GM23338 (cell line): ENCODE measurements at regions not wholly inside any gene's neighbourhood (a gene's known extent, or its start where the extent isn't known, plus 50 kb on each side); places are given as distances from the start of the nearest gene placed in this dataset.

Experiments
- ATAC-seq: fragments of 200-7000 bp; cut with Tn5 transposase; 3 replicates; pipeline ENCODE4 v1.9.1; 2020
- DNase-seq: peaks from one replicate; pipeline ENCODE4 v3.0.0-alpha.2; 2015; ENCODE audit warnings: low spot score
- H2AFZ ChIP-seq: fragments of 200-600 bp; sonication (generic); 2 replicates; pipeline ENCODE4 v1.8.0; 2016; ENCODE audit warnings: antibody characterized with exemption, mild to moderate bottlenecking, moderate library complexity
- H3F3A ChIP-seq: fragments of 200-600 bp; sonication (generic); replicated peaks from 2 replicates; pipeline ENCODE4 v1.8.0; 2017; ENCODE audit warnings: antibody characterized with exemption, mixed run types, low read depth
- H3K27ac ChIP-seq: fragments of 200-600 bp; sonication (generic); 2 replicates; pipeline ENCODE4 v1.6.1; 2016; ENCODE audit warnings: low read depth
- H3K27me3 ChIP-seq: fragments of 200-600 bp; sonication (generic); 2 replicates; pipeline ENCODE4 v1.8.0; 2016; ENCODE audit warnings: mild to moderate bottlenecking, mixed run types, moderate library complexity; ENCODE audit not compliant: insufficient read depth
- H3K36me3 ChIP-seq: fragments of 200-600 bp; sonication (generic); 2 replicates; pipeline ENCODE4 v1.8.0; 2016; ENCODE audit warnings: mild to moderate bottlenecking; ENCODE audit not compliant: insufficient read depth
- H3K4me1 ChIP-seq: fragments of 200-600 bp; sonication (generic); 2 replicates; pipeline ENCODE4 v1.8.0; 2016; ENCODE audit warnings: mild to moderate bottlenecking, moderate library complexity; ENCODE audit not compliant: insufficient read depth
- H3K4me2 ChIP-seq: fragments of 200-600 bp; sonication (generic); 2 replicates; pipeline ENCODE4 v1.7.1; 2017; ENCODE audit warnings: mixed run types
- H3K4me3 ChIP-seq: fragments of 200-600 bp; sonication (generic); 2 replicates; pipeline ENCODE4 v1.6.1; 2016; ENCODE audit warnings: mixed run types
- H3K79me2 ChIP-seq: fragments of 200-600 bp; sonication (generic); replicated peaks from 2 replicates; pipeline ENCODE4 v1.8.0; 2017; ENCODE audit warnings: mild to moderate bottlenecking; ENCODE audit not compliant: insufficient read depth
- H3K9me2 ChIP-seq: fragments of 200-600 bp; sonication (generic); 2 replicates; pipeline ENCODE4 v1.8.0; 2017; ENCODE audit not compliant: insufficient read depth
- H4K20me1 ChIP-seq: fragments of 200-600 bp; sonication (generic); replicated peaks from 2 replicates; pipeline ENCODE4 v1.8.0; 2017; ENCODE audit warnings: mild to moderate bottlenecking; ENCODE audit not compliant: insufficient read depth
- H3K27ac Mint-ChIP-seq: 2 replicates; pipeline ENCODE4 v1.8.0; 2020; ENCODE audit warnings: inconsistent platforms, mild to moderate bottlenecking, moderate library complexity, mixed read lengths
- H3K27me3 Mint-ChIP-seq: 3 replicates; pipeline ENCODE4 v1.8.0; 2022; ENCODE audit warnings: low read depth, mild to moderate bottlenecking, moderate library complexity, mixed read lengths, inconsistent platforms; ENCODE audit not compliant: insufficient read depth, poor library complexity
- H3K36me3 Mint-ChIP-seq: 3 replicates; pipeline ENCODE4 v1.8.0; 2021; ENCODE audit warnings: low read depth, mild to moderate bottlenecking, inconsistent platforms, moderate library complexity, mixed read lengths
- H3K4me1 Mint-ChIP-seq: 3 replicates; pipeline ENCODE4 v1.8.0; 2020; ENCODE audit warnings: mild to moderate bottlenecking, inconsistent platforms, mixed read lengths
- H3K4me3 Mint-ChIP-seq: 3 replicates; pipeline ENCODE4 v1.8.0; 2021; ENCODE audit warnings: moderate library complexity, mild to moderate bottlenecking, inconsistent platforms, mixed read lengths
- H3K9me3 Mint-ChIP-seq: 3 replicates; pipeline ENCODE4 v1.8.0; 2020; ENCODE audit warnings: moderate library complexity, mild to moderate bottlenecking, inconsistent platforms, mixed read lengths
- CREB1 ChIP-seq: fragments of 250-450 bp; sonication (Bioruptor Pico); IDR thresholded peaks from 2 replicates; pipeline ENCODE4 v1.5.0; 2020; ENCODE audit warnings: low read depth, mild to moderate bottlenecking, moderate library complexity
- EZH2 ChIP-seq: fragments of 200-600 bp; sonication (generic); IDR thresholded peaks from one replicate; pipeline ENCODE4 v1.8.0; 2017; ENCODE audit warnings: antibody characterized with exemption, mild to moderate bottlenecking, low read depth; ENCODE audit not compliant: unreplicated experiment
- EZH2phosphoT487 ChIP-seq: fragments of 200-600 bp; sonication (generic); IDR thresholded peaks from one replicate; pipeline ENCODE4 v1.8.1; 2018; ENCODE audit warnings: antibody characterized with exemption; ENCODE audit not compliant: unreplicated experiment
- JUNB ChIP-seq: IDR thresholded peaks from one replicate; pipeline ENCODE4 v1.6.1; 2016; ENCODE audit warnings: antibody characterized with exemption; ENCODE audit not compliant: unreplicated experiment
- NANOG ChIP-seq: IDR thresholded peaks from 2 replicates; pipeline ENCODE4 v1.6.1; 2016; ENCODE audit warnings: antibody characterized with exemption, borderline replicate concordance
- STAT1 ChIP-seq: IDR thresholded peaks from one replicate; pipeline ENCODE4 v1.6.1; 2016; ENCODE audit warnings: antibody characterized with exemption; ENCODE audit not compliant: unreplicated experiment
- ZNF114 ChIP-seq: fragments of 250-450 bp; sonication (Bioruptor Pico); IDR thresholded peaks from 2 replicates; pipeline ENCODE4 v1.5.0; 2020; ENCODE audit warnings: mild to moderate bottlenecking, moderate library complexity
- ZNF331 ChIP-seq: fragments of 250-450 bp; sonication (Bioruptor Pico); IDR thresholded peaks from 2 replicates; pipeline ENCODE4 v1.5.0; 2020; ENCODE audit warnings: low read depth, mild to moderate bottlenecking, moderate library complexity
- TF ChIP-seq, protein P1 (sequence below), 2 experiments: fragments of 200-600 bp in 1 of 2; sonication (generic) in 1 of 2; conservative IDR thresholded peaks; 2 replicates each; pipeline versions ENCODE4 v1.5.1 to v1.6.1; 2016 to 2017; ENCODE audit warnings: antibody characterized with exemption in 2 of 2, low read depth in 2 of 2, mild to moderate bottlenecking in 2 of 2, moderate library complexity in 1 of 2
- TF ChIP-seq, protein P2 (sequence below): IDR thresholded peaks from 2 replicates; pipeline ENCODE4 v1.6.1; 2016; ENCODE audit warnings: antibody characterized with exemption
- TF ChIP-seq, protein P3 (sequence below): fragments of 250-450 bp; sonication (Bioruptor Pico); IDR thresholded peaks from 2 replicates; pipeline ENCODE4 v1.5.0; 2020; ENCODE audit warnings: mild to moderate bottlenecking, moderate library complexity

GRCh38 chr16:85200471-85201278 lies 88.4 kb upstream of the CIBAR2 start (continued):
- TF ChIP-seq, protein P1, sequence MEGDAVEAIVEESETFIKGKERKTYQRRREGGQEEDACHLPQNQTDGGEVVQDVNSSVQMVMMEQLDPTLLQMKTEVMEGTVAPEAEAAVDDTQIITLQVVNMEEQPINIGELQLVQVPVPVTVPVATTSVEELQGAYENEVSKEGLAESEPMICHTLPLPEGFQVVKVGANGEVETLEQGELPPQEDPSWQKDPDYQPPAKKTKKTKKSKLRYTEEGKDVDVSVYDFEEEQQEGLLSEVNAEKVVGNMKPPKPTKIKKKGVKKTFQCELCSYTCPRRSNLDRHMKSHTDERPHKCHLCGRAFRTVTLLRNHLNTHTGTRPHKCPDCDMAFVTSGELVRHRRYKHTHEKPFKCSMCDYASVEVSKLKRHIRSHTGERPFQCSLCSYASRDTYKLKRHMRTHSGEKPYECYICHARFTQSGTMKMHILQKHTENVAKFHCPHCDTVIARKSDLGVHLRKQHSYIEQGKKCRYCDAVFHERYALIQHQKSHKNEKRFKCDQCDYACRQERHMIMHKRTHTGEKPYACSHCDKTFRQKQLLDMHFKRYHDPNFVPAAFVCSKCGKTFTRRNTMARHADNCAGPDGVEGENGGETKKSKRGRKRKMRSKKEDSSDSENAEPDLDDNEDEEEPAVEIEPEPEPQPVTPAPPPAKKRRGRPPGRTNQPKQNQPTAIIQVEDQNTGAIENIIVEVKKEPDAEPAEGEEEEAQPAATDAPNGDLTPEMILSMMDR (conservative IDR thresholded peaks at IDR 0.05; ENCODE audit: low read depth in 2 of 2) = no peak

DNA sequence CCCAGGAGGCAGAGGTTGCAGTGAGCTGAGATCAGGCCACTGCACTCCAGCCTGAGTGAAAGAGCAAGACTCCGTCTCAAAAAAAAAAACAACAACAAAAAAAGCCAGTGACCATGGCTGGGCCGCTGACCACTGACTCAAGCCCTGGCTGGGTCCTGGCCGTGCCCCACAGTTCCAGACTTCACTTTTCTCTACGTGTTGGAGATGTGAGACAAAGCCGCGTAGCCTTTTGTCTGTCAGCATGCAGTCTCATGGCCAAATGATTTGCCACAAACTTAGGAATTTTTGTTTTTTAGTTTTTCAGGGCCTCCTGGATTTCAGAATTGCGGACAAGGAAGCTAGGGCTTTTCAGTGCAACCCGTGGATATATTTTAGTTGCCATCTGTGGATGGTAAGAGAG lies 89.3 kb upstream of the CIBAR2 start:
- Histone ChIP-seq H3K4me3 (no peak overlapping the region), H3K36me3 (no peaks in the 10 kb centered on the region), H3F3A (no peaks in the 10 kb centered on the region), H3K4me2 (no peak overlapping the region), H4K20me1 (no peaks in the 10 kb centered on the region), H3K9me2 (no peaks in the 10 kb centered on the region), H2AFZ (no peak overlapping the region), H3K79me2 (peaks cover 44% of the 10 kb centered on the region), H3K27me3 (no peaks in the 10 kb centered on the region), H3K4me1 (peaks cover 20% of the 10 kb centered on the region; the same call in 1 of the 2 replicates), H3K27ac (peak overlapping the region; percentile 75)
- DNase-seq (no peak), ATAC-seq (no peak)
- Mint-ChIP-seq H3K9me3 (peaks cover 7% of the 10 kb centered on the region; the same call in 2 of the 3 replicates), H3K4me3 (peak overlapping the region; percentile 7; the same call in 1 of the 3 replicates), H3K27me3 (peaks cover 6% of the 10 kb centered on the region), H3K4me1 (peaks cover 39% of the 10 kb centered on the region), H3K36me3 (peaks cover 12% of the 10 kb centered on the region), H3K27ac (peak overlapping the region; percentile 57)
- TF ChIP-seq EZH2phosphoT487 (no peak), CREB1 (no peak), EZH2 (no peak), JUNB (no peak), STAT1 (no peak), ZNF331 (no peak), ZNF114 (CRISPR knock-in tag) (no peak), NANOG (no peak)
- TF ChIP-seq, protein P2, sequence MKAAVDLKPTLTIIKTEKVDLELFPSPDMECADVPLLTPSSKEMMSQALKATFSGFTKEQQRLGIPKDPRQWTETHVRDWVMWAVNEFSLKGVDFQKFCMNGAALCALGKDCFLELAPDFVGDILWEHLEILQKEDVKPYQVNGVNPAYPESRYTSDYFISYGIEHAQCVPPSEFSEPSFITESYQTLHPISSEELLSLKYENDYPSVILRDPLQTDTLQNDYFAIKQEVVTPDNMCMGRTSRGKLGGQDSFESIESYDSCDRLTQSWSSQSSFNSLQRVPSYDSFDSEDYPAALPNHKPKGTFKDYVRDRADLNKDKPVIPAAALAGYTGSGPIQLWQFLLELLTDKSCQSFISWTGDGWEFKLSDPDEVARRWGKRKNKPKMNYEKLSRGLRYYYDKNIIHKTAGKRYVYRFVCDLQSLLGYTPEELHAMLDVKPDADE = no peak
- TF ChIP-seq, protein P3, sequence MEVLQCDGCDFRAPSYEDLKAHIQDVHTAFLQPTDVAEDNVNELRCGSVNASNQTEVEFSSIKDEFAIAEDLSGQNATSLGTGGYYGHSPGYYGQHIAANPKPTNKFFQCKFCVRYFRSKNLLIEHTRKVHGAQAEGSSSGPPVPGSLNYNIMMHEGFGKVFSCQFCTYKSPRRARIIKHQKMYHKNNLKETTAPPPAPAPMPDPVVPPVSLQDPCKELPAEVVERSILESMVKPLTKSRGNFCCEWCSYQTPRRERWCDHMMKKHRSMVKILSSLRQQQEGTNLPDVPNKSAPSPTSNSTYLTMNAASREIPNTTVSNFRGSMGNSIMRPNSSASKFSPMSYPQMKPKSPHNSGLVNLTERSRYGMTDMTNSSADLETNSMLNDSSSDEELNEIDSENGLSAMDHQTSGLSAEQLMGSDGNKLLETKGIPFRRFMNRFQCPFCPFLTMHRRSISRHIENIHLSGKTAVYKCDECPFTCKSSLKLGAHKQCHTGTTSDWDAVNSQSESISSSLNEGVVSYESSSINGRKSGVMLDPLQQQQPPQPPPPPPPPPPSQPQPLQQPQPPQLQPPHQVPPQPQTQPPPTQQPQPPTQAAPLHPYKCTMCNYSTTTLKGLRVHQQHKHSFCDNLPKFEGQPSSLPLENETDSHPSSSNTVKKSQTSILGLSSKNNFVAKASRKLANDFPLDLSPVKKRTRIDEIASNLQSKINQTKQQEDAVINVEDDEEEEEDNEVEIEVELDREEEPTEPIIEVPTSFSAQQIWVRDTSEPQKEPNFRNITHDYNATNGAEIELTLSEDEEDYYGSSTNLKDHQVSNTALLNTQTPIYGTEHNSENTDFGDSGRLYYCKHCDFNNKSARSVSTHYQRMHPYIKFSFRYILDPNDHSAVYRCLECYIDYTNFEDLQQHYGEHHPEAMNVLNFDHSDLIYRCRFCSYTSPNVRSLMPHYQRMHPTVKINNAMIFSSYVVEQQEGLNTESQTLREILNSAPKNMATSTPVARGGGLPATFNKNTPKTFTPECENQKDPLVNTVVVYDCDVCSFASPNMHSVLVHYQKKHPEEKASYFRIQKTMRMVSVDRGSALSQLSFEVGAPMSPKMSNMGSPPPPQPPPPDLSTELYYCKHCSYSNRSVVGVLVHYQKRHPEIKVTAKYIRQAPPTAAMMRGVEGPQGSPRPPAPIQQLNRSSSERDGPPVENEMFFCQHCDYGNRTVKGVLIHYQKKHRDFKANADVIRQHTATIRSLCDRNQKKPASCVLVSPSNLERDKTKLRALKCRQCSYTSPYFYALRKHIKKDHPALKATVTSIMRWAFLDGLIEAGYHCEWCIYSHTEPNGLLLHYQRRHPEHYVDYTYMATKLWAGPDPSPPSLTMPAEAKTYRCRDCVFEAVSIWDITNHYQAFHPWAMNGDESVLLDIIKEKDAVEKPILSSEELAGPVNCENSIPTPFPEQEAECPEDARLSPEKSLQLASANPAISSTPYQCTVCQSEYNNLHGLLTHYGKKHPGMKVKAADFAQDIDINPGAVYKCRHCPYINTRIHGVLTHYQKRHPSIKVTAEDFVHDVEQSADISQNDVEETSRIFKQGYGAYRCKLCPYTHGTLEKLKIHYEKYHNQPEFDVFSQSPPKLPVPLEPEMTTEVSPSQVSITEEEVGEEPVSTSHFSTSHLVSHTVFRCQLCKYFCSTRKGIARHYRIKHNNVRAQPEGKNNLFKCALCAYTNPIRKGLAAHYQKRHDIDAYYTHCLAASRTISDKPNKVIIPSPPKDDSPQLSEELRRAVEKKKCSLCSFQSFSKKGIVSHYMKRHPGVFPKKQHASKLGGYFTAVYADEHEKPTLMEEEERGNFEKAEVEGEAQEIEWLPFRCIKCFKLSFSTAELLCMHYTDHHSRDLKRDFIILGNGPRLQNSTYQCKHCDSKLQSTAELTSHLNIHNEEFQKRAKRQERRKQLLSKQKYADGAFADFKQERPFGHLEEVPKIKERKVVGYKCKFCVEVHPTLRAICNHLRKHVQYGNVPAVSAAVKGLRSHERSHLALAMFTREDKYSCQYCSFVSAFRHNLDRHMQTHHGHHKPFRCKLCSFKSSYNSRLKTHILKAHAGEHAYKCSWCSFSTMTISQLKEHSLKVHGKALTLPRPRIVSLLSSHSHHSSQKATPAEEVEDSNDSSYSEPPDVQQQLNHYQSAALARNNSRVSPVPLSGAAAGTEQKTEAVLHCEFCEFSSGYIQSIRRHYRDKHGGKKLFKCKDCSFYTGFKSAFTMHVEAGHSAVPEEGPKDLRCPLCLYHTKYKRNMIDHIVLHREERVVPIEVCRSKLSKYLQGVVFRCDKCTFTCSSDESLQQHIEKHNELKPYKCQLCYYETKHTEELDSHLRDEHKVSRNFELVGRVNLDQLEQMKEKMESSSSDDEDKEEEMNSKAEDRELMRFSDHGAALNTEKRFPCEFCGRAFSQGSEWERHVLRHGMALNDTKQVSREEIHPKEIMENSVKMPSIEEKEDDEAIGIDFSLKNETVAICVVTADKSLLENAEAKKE (CRISPR knock-in tag) = no peak
